HepG2 (cell line): ENCODE measurements at regions not wholly inside any gene's neighbourhood (a gene's known extent, or its start where the extent isn't known, plus 50 kb on each side); places are given as distances from the start of the nearest gene placed in this dataset.

Source experiments
- ATAC-seq: fragments of 200-7000 bp; cut with Tn5 transposase; 3 replicates; pipeline ENCODE4 v1.9.1; 2020; ENCODE audit warnings: mild to moderate bottlenecking, moderate library complexity
- BruUV-seq: library from RNA; stranded (reverse); fragments of 400-500 nt; replicated peaks from 2 replicates; lab custom pipeline; 2021; lab: Mats Ljungman, UMichigan
- CTCF ChIA-PET: fragments of 300-600 bp; formaldehyde crosslinking; extraction: SDS; loops from one replicate; lab custom pipeline; 2021; ENCODE audit warnings: low total read pairs, inconsistent platforms, low intra/inter-chr PET ratio; lab: Yijun Ruan, JAX
- POLR2A ChIA-PET: fragments of 350-600 bp; sonication (Branson Sonifier 250); formaldehyde crosslinking; loops from one replicate; lab custom pipeline; 2020; ENCODE audit warnings: antibody characterized with exemption, inconsistent platforms; lab: Yijun Ruan, JAX
- DNase-seq: peaks from one replicate; pipeline ENCODE4 v3.0.0-alpha.2; 2015; ENCODE audit warnings: low spot score
- FAIRE-seq: peaks from 3 replicates; lab custom pipeline; 2011; peaks lifted over from hg19 to GRCh38; lab: Jason Lieb, UNC
- H2AFZ ChIP-seq: one replicate; pipeline ENCODE4 v1.6.1; 2011; ENCODE audit warnings: low read length, inconsistent platforms
- H3K27ac ChIP-seq: fragments of 300-600 bp; 3 replicates; pipeline ENCODE4 v1.8.0; 2011; ENCODE audit warnings: mixed run types, mild to moderate bottlenecking, mixed read lengths, low read length, inconsistent platforms; ENCODE audit not compliant: insufficient read depth; ENCODE audit errors: extremely low read length
- H3K27me3 ChIP-seq, 2 experiments: fragments of 200-600 bp in 1 of 2; 2 replicates in 1 of 2; 3 replicates in 1 of 2; pipeline versions ENCODE4 v1.6.0 to v1.8.0; 2011; ENCODE audit warnings: low read length in 2 of 2, mild to moderate bottlenecking in 2 of 2, moderate library complexity in 2 of 2, inconsistent platforms in 1 of 2; ENCODE audit not compliant: insufficient read depth in 2 of 2, control insufficient read depth in 1 of 2
- H3K36me3 ChIP-seq, 2 experiments: fragments of 200-600 bp in 1 of 2; replicated peaks in 1 of 2; 2 replicates in 1 of 2; 3 replicates in 1 of 2; pipeline versions ENCODE4 v1.5.1 to v1.8.0; 2011; ENCODE audit warnings: low read length in 2 of 2, inconsistent platforms in 1 of 2; ENCODE audit not compliant: insufficient read depth in 2 of 2, control insufficient read depth in 1 of 2
- H3K4me1 ChIP-seq: 2 replicates; pipeline ENCODE4 v1.5.1; 2012; ENCODE audit warnings: low read length, inconsistent platforms; ENCODE audit not compliant: insufficient read depth
- H3K4me2 ChIP-seq: 2 replicates; pipeline ENCODE4 v1.6.0; 2011; ENCODE audit warnings: low read depth, low read length, inconsistent platforms
- H3K4me3 ChIP-seq, 3 experiments: fragments of 200-600 bp in 1 of 3; sonication (generic), shearing (Covaris generic) in 1 of 3; replicated peaks in 1 of 3; 2 replicates each; pipeline ENCODE4 v1.5.1; 2011 to 2016; ENCODE audit warnings: low read length in 3 of 3, inconsistent platforms in 2 of 3, low read depth in 2 of 3, mild to moderate bottlenecking in 2 of 3, control low read depth in 1 of 3, mixed read lengths in 1 of 3; ENCODE audit not compliant: insufficient read depth in 1 of 3
- H3K79me2 ChIP-seq: one replicate; pipeline ENCODE4 v1.6.1; 2011; ENCODE audit warnings: low read length, inconsistent platforms; ENCODE audit not compliant: insufficient read depth
- H3K9ac ChIP-seq: 2 replicates; pipeline ENCODE4 v1.6.0; 2011; ENCODE audit warnings: mild to moderate bottlenecking, low read depth, low read length, inconsistent platforms; ENCODE audit not compliant: insufficient read depth
- H3K9me3 ChIP-seq: 2 replicates; pipeline ENCODE4 v1.5.1; 2012; ENCODE audit warnings: mild to moderate bottlenecking, low read length
- H4K20me1 ChIP-seq: 2 replicates; pipeline ENCODE4 v1.6.0; 2011; ENCODE audit warnings: inconsistent platforms, mild to moderate bottlenecking, low read length, moderate library complexity; ENCODE audit not compliant: insufficient read depth
- ADNP ChIP-seq: sonication (generic); formaldehyde crosslinking; IDR thresholded peaks from 2 replicates; pipeline ENCODE4 v1.4.0; 2020; ENCODE audit warnings: missing genetic modification reagents
- EEA1 ChIP-seq: sonication (generic); formaldehyde crosslinking; IDR thresholded peaks from 2 replicates; pipeline ENCODE4 v1.5.1; 2020; ENCODE audit warnings: mild to moderate bottlenecking, missing genetic modification reagents, borderline replicate concordance
- ETV6 ChIP-seq: sonication (generic); formaldehyde crosslinking; conservative IDR thresholded peaks from 2 replicates; pipeline ENCODE4 v1.4.0; 2020; ENCODE audit warnings: missing genetic modification reagents
- FOXO1 ChIP-seq: sonication (generic); formaldehyde crosslinking; IDR thresholded peaks from 2 replicates; pipeline ENCODE4 v1.4.0; 2020; ENCODE audit warnings: missing genetic modification reagents
- HHEX ChIP-seq: IDR thresholded peaks from 2 replicates; pipeline ENCODE4 v1.6.1; 2016; ENCODE audit warnings: control low read depth
- KDM2A ChIP-seq: sonication (generic); formaldehyde crosslinking; IDR thresholded peaks from 2 replicates; pipeline ENCODE4 v1.4.0; 2020; ENCODE audit warnings: low read depth, missing genetic modification reagents, borderline replicate concordance
- NFRKB ChIP-seq: fragments of 450-650 bp; IDR thresholded peaks from 2 replicates; pipeline ENCODE4 v1.6.1; 2017
- SIX1 ChIP-seq: sonication (generic); formaldehyde crosslinking; IDR thresholded peaks from 2 replicates; pipeline ENCODE4 v1.4.0; 2020; ENCODE audit warnings: missing genetic modification reagents, borderline replicate concordance
- TCF7L2 ChIP-seq: IDR thresholded peaks from 2 replicates; pipeline ENCODE4 v1.6.1; 2011; ENCODE audit warnings: mild to moderate bottlenecking, low read depth, low read length, moderate library complexity
- ZNF441 ChIP-seq: sonication (generic); formaldehyde crosslinking; IDR thresholded peaks from 2 replicates; pipeline ENCODE4 v1.7.0; 2021; ENCODE audit warnings: missing genetic modification reagents, borderline replicate concordance
- ZNF550 ChIP-seq: sonication (generic); formaldehyde crosslinking; IDR thresholded peaks from 2 replicates; pipeline ENCODE4 v1.4.0; 2020; ENCODE audit warnings: mild to moderate bottlenecking, missing genetic modification reagents, borderline replicate concordance
- ZNF644 ChIP-seq: IDR thresholded peaks from 2 replicates; pipeline ENCODE4 v1.6.1; 2016; ENCODE audit warnings: low read depth
- ZNF777 ChIP-seq: sonication (generic); formaldehyde crosslinking; IDR thresholded peaks from 2 replicates; pipeline ENCODE4 v1.4.0; 2020; ENCODE audit warnings: missing genetic modification reagents
- ZNF782 ChIP-seq: sonication (generic); formaldehyde crosslinking; IDR thresholded peaks from 2 replicates; pipeline ENCODE4 v1.4.0; 2020; ENCODE audit warnings: missing genetic modification reagents, mild to moderate bottlenecking, borderline replicate concordance
- ZNF883 ChIP-seq: sonication (generic); formaldehyde crosslinking; IDR thresholded peaks from 2 replicates; pipeline ENCODE4 v1.5.1; 2020; ENCODE audit warnings: mild to moderate bottlenecking, missing genetic modification reagents; ENCODE audit errors: not compliant biosample characterization
- WGBS: methylation state at CpG from one replicate; pipeline ENCODE4 v1.1.6; 2017; ENCODE audit warnings: low lambda C conversion rate; 5-methylcytosine and 5-hydroxymethylcytosine counted together
- in situ Hi-C: cut with HindIII; loops from 2 replicates; pipeline ENCODE4 v1.10.0; 2017; ENCODE audit warnings: low pct_unique_long_range_greater_than_20kb; ENCODE audit not compliant: extremely low pct_ligation_motif_present
- intact Hi-C: fragments of 100-400 bp; cut with micrococcal nuclease; formaldehyde crosslinking; loops from one replicate; pipeline ENCODE4 v1.10.0; 2022; ENCODE audit not compliant: unreplicated experiment
- TF ChIP-seq, protein P1 (sequence below): IDR thresholded peaks from 2 replicates; pipeline ENCODE4 v1.4.0; 2020; ENCODE audit warnings: mild to moderate bottlenecking, missing genetic modification reagents
- TF ChIP-seq, protein P2 (sequence below): sonication (generic); formaldehyde crosslinking; IDR thresholded peaks from 2 replicates; pipeline ENCODE4 v1.9.0; 2021; ENCODE audit warnings: missing genetic modification reagents, borderline replicate concordance
- TF ChIP-seq, protein P3 (sequence below): sonication (generic); formaldehyde crosslinking; IDR thresholded peaks from 2 replicates; pipeline ENCODE4 v1.8.1; 2023; ENCODE audit warnings: missing genetic modification reagents, mild to moderate bottlenecking, borderline replicate concordance

DNA sequence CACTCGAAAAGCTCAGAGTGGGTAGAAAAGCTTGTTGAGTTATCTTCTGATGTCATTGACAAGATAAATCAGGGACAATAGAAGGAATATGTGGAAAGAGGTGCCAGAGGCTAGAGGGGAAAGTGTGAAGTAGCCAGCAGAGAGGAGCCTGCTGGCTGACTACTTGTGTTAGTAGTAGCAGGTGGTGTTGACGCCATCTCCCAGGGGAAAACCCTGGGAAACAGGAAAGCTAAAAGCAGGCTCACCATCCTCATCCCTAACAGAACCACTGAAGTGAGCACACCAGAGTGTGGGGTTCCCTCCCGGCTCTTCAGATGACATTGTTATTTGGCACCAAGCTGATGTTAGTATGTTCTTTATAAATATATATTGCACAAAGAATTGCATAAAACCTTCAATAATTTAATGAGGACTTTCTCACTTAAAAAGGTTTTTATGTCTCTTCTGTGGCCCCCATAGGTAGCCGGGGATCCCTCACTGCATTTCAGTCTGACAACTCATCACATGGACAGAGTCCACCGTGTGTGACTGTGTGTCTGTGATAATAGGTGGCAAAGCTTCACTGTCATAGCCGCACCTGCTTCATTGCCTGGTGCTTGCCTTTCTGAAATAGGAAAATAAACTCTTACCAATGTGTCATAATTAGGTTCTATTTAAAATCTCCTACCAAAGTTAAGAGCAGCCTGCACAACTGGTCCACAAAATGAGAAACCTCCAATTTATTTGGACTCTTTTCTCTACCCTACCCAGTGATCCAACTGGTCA, 63.2 kb upstream of the TOP3B start:
- WGBS = 32% methylated on average over 6 of the region's 6 CpGs
- Histone ChIP-seq H3K4me3 (no peak overlapping the region), H3K36me3 (no peaks in the 10 kb centered on the region), H3K4me1 (no peaks in the 10 kb centered on the region), H3K9me3 (no peaks in the 10 kb centered on the region), H3K79me2 (no peaks in the 10 kb centered on the region), H2AFZ (no peak overlapping the region), H3K27me3 (peaks cover 0 to 11% of the 10 kb centered on the region in 2 experiments; a peak in 2 of 5 replicates), H3K4me2 (no peak overlapping the region), H4K20me1 (no peaks in the 10 kb centered on the region), H3K27ac (no peak overlapping the region), H3K9ac (no peak overlapping the region)
- ChIA-PET POLR2A (no interaction called here), CTCF (no interaction called here)
- no TSS peak for BruUV-seq
- intact Hi-C loops (no loop called here), in situ Hi-C loops (no loop called here)
- FAIRE-seq (no peak), DNase-seq (no peak), ATAC-seq (no peak)
- TF ChIP-seq ADNP (no peak), ZNF777 (CRISPR knock-in tag) (no peak), ZNF782 (no peak), SIX1 (CRISPR knock-in tag) (no peak), FOXO1 (no peak), ZNF441 (CRISPR knock-in tag) (no peak), EEA1 (no peak), KDM2A (CRISPR knock-in tag) (no peak), HHEX (CRISPR knock-in tag) (no peak), ETV6 (CRISPR knock-in tag) (no peak), ZNF550 (CRISPR knock-in tag) (no peak), ZNF644 (no peak), NFRKB (no peak), TCF7L2 (no peak), ZNF883 (CRISPR knock-in tag) (no peak)
- TF ChIP-seq, protein P1, sequence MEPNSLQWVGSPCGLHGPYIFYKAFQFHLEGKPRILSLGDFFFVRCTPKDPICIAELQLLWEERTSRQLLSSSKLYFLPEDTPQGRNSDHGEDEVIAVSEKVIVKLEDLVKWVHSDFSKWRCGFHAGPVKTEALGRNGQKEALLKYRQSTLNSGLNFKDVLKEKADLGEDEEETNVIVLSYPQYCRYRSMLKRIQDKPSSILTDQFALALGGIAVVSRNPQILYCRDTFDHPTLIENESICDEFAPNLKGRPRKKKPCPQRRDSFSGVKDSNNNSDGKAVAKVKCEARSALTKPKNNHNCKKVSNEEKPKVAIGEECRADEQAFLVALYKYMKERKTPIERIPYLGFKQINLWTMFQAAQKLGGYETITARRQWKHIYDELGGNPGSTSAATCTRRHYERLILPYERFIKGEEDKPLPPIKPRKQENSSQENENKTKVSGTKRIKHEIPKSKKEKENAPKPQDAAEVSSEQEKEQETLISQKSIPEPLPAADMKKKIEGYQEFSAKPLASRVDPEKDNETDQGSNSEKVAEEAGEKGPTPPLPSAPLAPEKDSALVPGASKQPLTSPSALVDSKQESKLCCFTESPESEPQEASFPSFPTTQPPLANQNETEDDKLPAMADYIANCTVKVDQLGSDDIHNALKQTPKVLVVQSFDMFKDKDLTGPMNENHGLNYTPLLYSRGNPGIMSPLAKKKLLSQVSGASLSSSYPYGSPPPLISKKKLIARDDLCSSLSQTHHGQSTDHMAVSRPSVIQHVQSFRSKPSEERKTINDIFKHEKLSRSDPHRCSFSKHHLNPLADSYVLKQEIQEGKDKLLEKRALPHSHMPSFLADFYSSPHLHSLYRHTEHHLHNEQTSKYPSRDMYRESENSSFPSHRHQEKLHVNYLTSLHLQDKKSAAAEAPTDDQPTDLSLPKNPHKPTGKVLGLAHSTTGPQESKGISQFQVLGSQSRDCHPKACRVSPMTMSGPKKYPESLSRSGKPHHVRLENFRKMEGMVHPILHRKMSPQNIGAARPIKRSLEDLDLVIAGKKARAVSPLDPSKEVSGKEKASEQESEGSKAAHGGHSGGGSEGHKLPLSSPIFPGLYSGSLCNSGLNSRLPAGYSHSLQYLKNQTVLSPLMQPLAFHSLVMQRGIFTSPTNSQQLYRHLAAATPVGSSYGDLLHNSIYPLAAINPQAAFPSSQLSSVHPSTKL (CRISPR knock-in tag) = no peak
- TF ChIP-seq, protein P2, sequence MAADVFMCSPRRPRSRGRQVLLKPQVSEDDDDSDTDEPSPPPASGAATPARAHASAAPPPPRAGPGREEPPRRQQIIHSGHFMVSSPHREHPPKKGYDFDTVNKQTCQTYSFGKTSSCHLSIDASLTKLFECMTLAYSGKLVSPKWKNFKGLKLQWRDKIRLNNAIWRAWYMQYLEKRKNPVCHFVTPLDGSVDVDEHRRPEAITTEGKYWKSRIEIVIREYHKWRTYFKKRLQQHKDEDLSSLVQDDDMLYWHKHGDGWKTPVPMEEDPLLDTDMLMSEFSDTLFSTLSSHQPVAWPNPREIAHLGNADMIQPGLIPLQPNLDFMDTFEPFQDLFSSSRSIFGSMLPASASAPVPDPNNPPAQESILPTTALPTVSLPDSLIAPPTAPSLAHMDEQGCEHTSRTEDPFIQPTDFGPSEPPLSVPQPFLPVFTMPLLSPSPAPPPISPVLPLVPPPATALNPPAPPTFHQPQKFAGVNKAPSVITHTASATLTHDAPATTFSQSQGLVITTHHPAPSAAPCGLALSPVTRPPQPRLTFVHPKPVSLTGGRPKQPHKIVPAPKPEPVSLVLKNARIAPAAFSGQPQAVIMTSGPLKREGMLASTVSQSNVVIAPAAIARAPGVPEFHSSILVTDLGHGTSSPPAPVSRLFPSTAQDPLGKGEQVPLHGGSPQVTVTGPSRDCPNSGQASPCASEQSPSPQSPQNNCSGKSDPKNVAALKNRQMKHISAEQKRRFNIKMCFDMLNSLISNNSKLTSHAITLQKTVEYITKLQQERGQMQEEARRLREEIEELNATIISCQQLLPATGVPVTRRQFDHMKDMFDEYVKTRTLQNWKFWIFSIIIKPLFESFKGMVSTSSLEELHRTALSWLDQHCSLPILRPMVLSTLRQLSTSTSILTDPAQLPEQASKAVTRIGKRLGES (CRISPR knock-in tag) = no peak
- TF ChIP-seq, protein P3, sequence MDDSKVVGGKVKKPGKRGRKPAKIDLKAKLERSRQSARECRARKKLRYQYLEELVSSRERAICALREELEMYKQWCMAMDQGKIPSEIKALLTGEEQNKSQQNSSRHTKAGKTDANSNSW = no peak
